NCI-H146 treated with DMSO at 0.1 percent for 48 hours (cell line): ENCODE measurements at regions not wholly inside any gene's neighbourhood (a gene's known extent, or its start where the extent isn't known, plus 50 kb on each side); places are given as distances from the start of the nearest gene placed in this dataset.

Experiments used
- DNase-seq: peaks from one replicate; lab custom pipeline; 2025; ENCODE audit not compliant: unreplicated experiment; lab: John Stamatoyannopoulos, UW

DNA sequence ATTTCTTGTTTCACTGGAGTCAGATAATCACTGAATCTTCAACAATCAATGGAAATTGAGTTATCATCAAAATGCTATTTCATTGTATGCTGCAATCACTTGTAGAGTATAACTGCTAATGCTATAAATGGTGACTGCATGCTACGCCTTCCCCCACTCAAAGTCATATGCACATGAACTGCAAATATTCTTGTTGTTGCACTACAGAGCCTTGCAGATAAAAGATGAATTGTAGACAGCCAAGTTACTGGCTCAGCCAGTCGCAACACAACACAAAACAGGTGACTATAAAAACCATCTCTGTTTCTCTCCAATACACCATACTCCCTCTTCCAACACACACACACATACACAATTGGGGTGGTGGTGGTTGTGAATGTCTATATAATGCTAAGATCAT is 171.0 kb upstream of the HMGA2 start:
- no peak for DNase-seq

DNA sequence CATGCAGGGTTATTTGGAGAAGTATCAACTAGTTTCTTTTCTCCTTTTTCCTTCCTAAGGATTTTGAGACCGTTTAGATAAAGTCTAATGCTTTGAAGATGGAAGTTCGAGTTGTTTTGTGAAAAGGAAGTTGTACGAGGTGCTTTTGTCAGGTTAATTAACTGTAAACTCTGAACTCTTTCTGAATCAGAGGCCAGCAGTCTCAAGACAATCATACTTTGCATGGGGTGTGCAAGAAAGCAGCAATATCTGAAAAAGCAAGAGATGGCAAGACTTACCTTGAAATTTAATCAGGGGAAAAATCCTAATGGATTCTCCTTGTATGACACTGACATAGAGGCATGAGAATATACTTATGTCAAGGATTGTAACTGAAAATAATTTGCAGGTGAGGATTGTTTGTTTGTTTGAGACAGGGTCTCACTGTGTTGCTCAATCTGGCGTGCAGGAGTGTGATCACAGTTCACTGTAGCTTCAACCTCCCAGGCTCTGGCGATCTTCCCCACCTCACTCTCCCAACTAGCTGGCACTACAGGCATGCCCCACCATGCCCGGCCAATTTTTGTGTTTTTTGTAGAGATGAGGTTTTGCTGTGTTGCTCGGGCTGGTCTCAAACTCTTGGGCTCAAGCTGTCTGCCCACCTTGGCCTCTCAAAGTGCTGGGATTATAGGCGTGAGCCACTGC is 170.2 kb upstream of the HMGA2 start:
- no peak for DNase-seq

DNA sequence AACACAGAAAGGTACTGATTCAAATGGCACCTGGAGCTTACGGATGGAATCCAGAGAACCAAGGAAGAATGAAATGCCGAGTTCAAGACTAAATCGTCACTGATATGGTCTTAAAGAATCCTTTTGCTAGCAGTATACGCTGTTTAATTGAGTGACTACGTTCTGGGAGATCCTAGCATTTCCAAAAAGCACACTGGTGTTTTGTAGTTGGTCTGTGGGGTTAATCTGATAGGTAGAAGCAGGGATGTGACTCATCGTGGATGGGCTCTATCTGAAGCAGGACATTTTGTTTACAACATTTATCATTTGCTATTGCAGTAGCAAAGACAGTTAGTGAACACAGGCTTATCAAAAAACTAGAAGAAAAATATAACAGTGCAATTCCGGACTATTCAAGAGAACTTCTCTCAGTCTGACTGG is 169.2 kb upstream of the HMGA2 start:
- no peak for DNase-seq

DNA sequence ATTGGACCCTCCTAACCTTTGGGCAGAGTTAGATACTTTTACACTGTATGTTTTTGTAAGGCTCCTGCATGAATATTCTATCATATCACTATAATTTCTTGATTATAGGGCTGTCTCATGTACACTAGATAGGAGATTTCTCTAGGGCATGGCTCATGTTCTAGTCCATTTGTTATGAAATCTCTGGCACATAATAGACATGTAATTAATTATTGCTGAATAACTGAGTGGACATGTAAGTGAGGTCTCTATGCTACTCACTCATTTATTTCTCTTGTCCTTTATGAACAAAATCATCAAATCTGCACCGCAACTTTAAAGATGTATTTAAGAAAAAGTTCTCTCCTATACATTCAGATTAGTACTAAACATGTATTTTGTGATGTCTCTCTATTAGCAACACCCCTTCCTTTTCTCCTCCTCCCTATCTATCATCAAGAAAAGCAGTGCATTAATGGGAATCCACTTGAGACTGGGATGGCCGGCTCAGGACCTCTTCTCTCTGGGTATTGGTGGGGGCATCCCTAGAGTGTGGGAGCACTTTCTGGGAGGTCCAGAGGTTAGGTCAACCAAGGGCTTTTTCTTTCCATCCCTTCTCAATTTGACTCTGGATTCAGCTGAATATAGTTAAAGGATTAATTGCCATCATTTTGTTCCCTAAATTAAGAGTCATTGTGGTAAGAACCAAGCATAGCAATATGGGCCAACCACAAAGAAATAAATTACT is 168.0 kb upstream of the HMGA2 start:
- DNase-seq = no peak

DNA sequence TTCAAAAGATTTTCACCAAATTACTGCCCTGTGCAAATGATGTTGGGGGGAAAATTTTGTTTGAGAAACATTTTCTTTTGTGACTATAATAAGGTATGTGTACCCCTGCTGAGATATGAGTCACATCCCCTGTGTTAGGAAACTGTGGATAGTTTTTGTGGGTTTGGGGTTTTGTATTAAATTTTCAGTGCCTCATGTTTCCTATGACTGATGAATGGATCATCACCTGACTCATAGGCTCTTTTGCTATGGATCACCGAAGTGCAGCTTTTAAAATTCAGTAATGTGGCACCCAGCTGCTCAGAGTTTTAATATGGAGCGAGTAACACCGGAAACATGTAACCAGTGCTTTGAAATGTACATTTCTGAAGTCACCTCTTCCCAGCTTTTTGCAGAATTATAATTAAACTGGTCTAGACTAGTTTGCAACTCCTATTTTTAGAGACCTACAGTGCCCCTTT is 167.4 kb upstream of the HMGA2 start:
- no peak for DNase-seq

DNA sequence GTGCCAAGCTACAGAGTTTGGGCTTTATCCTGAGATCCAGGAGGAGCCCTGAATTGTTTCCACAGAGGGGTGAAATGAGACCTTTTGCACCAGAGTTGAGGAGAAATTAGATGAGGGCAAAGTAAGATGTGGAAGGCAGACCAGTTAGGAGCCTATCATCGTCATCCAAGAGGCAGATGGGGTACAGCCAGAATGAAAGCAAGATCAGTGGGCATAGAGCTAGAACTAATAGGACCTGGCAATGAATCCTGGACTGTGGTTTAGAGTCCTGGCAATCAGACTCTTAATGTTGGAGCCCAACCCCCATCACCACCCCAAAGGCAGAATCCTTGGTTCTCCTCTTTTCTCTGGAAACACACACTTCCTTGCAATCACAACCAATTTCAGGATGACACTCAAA is 166.6 kb upstream of the HMGA2 start:
- no peak for DNase-seq

DNA sequence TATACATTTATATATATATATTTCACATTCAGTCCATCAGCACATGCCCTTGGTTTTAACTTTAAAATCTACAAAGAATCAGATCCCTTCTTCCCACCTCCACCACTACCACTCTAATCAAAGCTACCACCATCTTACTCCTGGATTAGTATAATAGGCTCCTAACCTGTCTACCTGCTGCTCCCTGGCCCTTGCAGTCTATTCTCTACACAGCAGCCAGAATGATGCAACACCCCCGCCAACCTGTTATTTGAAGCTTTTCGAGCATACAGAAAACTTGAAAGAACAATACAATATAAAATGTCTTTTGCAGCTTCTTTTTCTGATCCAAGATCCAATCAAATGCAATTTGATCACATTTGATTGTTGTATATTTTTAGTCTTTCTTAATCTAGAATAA is 165.9 kb upstream of the HMGA2 start:
- no peak for DNase-seq

DNA sequence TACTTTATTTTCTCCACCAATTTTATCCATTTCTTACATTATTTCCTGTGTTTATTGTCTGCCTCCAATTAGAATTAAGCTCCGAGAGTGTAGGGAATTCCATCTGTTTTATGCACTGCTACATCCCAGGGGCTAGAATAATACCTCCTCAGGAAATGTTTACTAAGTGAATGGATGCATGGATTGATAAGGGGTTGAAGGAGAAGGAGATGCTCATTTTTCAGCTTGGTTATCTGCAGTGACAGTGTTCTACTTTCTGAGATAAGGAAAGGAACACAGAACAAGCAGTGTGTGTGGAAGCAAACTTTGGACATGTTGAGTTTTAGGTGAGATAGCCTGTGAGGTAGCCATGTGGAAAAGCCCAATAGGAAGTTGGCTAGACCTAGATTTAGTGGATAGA is 164.6 kb upstream of the HMGA2 start:
- DNase-seq = no peak

DNA sequence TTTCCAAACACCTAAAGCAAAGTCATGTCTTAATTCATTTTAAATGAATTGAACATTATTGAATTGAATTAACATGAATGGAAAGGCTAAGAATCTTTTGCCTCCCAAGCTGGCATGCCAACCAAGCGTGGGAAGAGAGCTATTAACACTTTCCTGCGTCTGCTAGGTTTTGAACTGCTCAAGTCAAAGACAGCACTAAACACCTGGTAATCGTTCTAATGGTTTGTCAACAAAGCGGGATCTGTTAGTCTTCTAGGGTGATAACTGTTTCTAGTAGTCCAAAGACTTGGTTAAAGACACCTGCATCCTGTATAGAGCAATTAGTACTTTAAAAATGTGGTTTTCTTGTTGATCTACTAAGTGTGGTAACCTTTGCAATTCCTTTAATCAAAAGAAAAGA is 164.2 kb upstream of the HMGA2 start:
- DNase-seq = no peak

DNA sequence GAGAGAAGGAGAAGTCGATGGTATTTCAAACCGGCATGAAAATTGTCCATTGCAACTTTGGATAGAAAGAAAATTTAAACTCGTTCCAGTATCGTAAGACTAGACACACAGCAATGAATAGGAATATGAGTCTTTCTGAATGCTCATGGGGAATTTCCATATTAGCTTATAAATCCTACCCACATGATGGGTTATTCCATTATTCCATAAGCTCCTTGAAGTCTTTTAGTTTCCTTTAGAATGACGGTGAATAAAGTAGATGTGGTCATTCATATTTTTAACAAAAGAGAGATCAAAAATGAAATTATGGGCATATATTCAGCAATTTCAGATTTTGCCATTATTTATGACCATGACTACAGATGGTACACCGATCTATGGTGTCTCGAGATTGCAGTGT is 163.4 kb upstream of the HMGA2 start:
- no peak for DNase-seq

DNA sequence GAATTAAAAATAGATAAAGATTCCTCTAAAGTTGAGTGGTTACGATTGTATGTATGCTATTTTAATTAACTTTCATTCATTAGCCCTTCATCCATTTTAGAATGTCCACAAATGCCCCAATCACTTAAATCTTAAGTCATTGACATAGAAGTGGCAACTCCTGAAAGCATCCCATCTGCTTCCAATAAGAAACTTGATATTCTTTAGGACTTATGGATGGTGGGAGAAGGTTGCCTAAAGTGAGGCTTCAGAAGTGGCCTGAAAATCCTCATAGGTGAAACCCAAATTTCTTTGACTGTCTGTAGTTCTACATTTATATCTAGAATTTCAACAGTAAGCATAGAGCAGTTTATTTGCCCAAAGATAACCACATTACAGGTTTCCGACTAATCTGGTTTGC is 161.7 kb upstream of the HMGA2 start:
- no peak for DNase-seq

DNA sequence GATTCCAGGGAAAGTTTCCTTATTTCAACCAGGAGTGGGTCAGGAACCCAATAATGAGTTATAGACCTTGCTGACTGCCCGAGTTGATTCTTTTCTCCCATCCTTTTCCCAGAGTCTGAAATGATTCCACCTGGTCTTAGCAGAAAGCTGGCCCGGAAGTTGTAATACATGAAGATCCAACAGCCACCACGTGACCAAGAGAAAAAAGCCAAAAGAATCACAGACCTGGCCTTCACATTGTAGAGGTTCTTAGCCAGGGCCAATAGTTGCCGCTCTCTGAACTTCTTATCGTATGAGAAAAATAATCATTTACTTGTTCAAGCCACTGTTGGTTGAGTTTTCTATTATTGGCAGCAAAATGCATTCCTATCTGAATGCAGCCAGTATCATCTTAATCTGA is 161.2 kb upstream of the HMGA2 start:
- DNase-seq = no peak

DNA sequence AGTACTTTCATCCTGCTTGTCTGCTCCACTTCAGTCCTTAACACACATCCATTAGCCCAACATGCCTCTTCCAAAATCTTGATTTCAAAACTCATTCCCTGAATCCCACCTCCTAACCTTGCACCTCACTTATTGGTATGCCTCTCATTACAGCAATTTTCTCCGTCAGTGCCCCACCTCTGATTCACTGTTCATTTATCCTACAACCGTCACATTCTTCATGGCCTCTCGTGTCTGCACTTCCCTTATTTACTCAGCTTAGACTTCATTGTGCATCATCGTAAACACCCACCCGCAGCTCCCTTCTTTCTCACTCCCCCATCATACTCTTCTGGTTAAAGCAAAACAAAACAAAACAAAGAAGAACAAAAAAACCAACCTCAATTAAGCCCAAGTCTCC is 160.6 kb upstream of the HMGA2 start:
- DNase-seq = no peak

DNA sequence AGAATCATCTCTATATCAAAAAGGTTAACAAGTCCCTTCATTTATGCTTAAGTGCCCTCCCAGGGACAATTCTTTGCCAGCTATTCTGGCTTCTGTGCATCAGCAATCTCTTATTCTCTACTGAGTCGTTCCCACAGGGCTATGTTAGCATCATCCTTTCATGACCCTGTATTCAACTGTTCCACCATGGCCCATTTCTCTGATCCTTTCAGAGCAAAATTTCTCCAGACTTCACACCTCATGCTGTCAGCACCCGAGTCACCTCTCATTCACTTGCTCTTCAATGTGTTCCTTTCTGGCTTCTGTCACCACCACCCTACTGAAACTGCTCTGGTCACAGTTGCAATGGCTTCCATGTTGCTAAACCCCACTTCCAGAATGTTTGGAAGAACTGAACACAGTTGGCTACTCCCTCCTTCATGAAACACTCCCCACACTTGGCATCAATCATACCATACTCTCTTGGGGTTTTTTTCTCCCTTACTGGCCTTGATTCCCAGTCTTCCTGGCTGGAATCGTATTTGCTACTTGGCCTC is 159.5 kb upstream of the HMGA2 start:
- DNase-seq = no peak

DNA sequence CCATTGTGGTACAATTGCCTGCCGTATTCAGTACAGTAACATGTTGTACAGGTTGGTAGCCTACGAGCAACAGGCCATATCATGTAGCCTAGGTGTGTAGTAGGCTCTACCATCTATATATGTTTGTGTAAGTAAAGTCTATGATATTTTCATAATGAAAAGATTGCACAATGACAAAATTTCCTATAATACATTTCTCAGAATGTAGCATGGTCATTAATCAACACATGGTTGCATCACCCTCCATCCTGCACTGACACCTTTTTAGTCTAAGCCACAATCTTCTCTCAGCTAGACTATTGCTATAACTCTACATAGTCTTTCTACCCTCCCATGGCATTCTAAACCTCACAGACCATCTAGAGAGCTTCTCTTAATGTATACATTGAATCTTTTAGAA is 158.5 kb upstream of the HMGA2 start:
- DNase-seq = no peak

DNA sequence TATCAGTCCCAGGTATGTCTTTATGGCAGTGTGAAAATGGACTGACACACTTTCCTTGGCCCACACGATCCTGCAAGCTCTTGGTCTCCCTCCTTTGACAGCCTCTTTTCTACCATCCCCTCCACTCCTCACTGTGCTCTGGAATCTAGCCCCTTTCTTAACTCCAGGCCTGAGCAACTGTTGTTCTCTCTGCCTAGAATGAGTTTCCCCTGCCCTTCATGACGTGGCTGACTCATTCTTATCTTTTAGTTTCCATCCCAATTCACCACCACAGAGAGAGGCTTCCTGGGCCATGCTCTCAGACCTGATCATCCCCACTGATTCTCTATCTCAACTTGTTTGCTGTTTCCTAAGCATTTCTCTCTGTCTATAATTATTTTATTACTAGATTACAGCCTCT is 157.4 kb upstream of the HMGA2 start:
- DNase-seq = no peak

DNA sequence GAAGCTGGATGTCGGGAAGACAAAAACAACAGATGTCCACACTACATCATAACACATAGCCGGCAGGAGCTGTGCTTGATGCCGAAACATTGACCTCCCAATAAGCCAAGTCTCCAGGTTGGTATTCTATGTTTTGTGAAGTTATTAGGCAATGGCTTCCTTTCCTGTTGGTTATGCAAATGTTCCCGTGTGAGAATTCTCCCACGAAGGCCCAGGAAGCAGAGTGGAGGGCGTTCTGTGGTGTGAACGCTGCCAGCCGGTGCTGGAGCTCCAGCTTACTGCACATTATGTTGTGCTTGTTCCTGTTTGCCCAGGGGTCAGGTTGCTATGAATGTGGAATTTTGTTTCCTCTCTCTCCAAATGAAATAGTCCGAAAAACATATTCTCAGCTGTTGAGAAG is 156.4 kb upstream of the HMGA2 start:
- DNase-seq = no peak

DNA sequence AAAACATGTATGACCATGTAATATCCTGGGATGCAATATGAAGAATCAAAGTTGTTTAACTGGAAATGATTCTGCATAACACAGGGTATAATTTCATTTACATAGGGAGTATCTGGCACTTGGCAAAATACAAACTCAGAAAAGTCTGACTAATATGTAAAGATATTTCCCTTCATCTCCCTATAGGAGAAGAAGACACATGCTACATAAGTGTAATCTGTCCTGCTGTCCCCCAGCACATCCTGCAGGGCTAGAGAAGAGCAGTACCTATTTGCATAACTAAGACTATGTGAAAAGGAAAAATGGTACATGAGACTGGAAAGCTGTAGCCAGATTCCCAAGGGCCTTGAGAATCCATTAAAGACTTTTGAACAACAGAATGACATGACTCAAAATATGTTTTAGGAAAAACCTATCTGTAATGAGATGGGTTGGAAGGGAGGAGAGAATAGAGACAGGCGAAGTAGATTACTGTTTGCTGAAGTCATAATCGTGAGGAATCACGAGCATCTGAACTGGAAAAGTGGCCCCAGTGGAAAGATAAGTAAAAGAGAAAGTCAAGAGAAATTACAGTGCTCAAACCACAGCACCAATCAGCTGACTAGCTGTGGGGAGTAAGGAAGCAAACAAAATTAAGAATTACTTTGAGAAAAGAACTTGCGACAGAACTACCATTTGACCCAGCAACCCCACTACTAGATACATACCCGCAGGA is 155.1 kb upstream of the HMGA2 start:
- no peak for DNase-seq

DNA sequence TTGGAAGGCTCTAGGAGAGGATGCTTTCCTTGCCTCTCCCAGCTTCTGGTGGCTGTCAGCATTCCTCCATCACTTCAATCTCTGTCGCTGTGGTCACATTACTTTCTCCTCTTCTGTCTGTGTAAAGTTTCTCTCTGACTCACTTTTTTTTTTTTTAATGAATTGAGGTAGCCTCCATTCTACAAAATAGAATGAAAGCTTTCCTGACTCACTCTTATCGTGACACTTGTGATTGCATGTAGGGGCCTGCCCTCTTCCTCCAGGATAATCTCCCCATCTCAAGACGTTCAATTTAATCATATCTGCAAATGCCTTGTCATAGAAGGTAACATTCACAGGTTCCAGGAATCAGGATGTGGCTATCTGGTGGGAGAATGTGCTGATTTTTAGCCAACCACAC is 153.5 kb upstream of the HMGA2 start:
- no peak for DNase-seq

DNA sequence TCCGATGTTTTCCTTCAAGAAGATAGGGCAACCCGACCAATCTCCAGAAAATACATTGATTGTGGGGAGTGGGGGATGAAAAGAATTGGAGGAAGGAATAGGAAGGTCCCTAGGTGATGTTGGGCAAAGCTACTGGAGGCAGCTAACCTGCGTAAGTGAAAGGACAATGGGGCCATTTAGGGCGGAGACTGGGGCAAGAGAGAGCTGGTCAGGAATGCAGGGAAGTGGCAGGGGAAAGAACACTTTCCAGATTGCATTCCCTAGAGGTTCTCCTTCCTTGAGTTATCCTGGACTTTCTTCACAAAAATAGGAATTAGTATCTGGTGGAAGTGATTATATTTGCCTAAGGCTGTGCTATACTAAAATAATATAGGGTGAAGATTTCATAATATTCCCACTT is 151.8 kb upstream of the HMGA2 start:
- DNase-seq = no peak

DNA sequence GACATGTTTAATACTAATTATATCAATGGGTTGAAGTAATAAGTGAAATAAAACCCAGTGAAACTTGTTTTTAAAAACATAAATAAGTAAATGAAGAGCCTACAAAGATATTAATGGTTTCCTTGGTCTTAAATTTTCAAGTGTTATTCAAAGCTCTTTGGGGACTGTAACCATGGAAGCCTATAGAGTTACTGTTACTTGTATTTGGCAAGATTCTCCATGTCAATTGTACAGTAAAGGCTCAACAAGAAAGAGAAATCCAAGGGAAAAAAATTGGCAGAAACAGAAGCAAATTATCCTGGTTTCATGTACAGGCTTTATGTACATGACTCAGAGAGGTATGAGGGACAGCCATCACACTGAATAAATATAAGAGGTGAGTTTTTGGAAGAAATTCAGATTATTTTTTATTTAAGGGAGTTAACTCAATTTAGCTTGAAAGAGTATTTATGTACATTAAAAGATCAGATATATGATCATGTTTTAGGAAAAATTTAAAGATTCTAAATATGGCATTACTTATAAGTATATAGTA is 151.1 kb upstream of the HMGA2 start:
- no peak for DNase-seq

DNA sequence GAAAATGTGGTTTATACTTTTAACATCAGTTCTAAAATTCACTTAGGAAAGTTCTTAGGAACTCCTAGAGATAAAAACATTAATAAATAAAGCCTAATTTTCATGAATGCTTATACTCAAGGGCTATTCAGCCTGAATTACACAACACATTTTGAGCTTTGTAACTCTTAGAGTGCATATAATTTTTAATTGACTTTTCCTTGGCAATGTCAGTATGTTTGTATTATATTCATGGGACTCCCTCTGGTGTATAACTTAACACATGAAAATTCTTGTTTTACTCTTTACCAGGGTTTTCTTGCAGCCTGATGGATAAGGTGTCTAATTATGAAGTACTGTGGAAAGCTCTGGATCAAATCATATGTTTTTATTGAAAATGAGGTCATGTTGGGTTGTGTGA is 150.6 kb upstream of the HMGA2 start:
- DNase-seq = no peak
